ENCODE measurements at regions not wholly inside any gene's neighbourhood (a gene's known extent, or its start where the extent isn't known, plus 50 kb on each side); places are given as distances from the start of the nearest gene placed in this dataset.

GRCh38 chr1:55559161-55559611 is 344.0 kb upstream of the USP24 start:
- Mint-ChIP-seq H3K27me3 (ENCODE audit: insufficient read depth, low read depth) (peaks cover 6% of the 10 kb centered on the region), H3K4me3 (no peak overlapping the region), H3K27ac (no peak overlapping the region), H3K4me1 (no peaks in the 10 kb centered on the region), H3K9me3 (no peaks in the 10 kb centered on the region), H3K36me3 (no peaks in the 10 kb centered on the region)
- Histone ChIP-seq H3K4me2 (no peak overlapping the region), H3K36me3 (no peaks in the 10 kb centered on the region), H3K27me3 (no peaks in the 10 kb centered on the region), H3K9ac (no peak overlapping the region), H2AFZ (replicated peaks) (no peak overlapping the region), H3K4me1 (no peaks in the 10 kb centered on the region), H3K27ac (no peak overlapping the region), H3F3A (ENCODE audit: low read depth) (no peaks in the 10 kb centered on the region), H3K79me2 (ENCODE audit: low read depth) (no peaks in the 10 kb centered on the region), H3K4me3 (no peak overlapping the region), H3K9me3 (ENCODE audit: low read depth) (no peaks in the 10 kb centered on the region), H4K20me1 (ENCODE audit: low read depth) (no peaks in the 10 kb centered on the region)
- DNase-seq (ENCODE audit: low spot score): no peak
- TF ChIP-seq EZH2 (IDR thresholded peaks at IDR 0.05) (no peak), EZH2phosphoT487 (IDR thresholded peaks at IDR 0.05) (no peak)
- TF ChIP-seq, protein P1, sequence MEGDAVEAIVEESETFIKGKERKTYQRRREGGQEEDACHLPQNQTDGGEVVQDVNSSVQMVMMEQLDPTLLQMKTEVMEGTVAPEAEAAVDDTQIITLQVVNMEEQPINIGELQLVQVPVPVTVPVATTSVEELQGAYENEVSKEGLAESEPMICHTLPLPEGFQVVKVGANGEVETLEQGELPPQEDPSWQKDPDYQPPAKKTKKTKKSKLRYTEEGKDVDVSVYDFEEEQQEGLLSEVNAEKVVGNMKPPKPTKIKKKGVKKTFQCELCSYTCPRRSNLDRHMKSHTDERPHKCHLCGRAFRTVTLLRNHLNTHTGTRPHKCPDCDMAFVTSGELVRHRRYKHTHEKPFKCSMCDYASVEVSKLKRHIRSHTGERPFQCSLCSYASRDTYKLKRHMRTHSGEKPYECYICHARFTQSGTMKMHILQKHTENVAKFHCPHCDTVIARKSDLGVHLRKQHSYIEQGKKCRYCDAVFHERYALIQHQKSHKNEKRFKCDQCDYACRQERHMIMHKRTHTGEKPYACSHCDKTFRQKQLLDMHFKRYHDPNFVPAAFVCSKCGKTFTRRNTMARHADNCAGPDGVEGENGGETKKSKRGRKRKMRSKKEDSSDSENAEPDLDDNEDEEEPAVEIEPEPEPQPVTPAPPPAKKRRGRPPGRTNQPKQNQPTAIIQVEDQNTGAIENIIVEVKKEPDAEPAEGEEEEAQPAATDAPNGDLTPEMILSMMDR (IDR thresholded peaks at IDR 0.05): no peak

DNA sequence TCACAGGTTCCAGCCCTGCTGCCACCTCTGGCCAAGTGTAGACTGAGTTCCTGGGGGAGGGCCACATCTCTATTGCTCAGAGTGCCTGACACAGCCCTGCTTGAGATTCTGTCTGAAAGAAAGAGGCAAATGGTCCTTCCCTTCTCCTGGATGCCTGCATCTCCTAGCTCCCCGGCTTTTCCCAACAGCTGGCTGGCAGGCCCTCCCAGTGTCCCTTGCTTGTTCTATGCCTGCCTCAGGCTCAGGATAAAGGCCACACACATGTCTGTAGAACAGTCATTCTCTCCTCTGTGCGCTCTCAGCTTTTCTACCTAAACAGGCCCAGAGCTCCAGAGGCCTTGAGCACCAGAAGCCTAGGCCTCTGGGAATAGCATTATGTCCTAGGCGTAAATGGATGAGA is 343.4 kb upstream of the USP24 start:
- H3K9me3 Mint-ChIP-seq: no peaks in the 10 kb centered on the region
- no peak for TF ChIP-seq EZH2 (IDR thresholded peaks at IDR 0.05)
- TF ChIP-seq, protein P1 (IDR thresholded peaks at IDR 0.05): no peak
- TF ChIP-seq EZH2phosphoT487 (IDR thresholded peaks at IDR 0.05): no peak
- Histone ChIP-seq H2AFZ (replicated peaks) (no peak overlapping the region), H3F3A (ENCODE audit: low read depth) (no peaks in the 10 kb centered on the region), H3K4me1 (no peaks in the 10 kb centered on the region), H3K36me3 (no peaks in the 10 kb centered on the region), H3K4me3 (no peak overlapping the region), H3K4me2 (no peak overlapping the region), H3K9me3 (ENCODE audit: low read depth) (no peaks in the 10 kb centered on the region), H3K27ac (no peak overlapping the region), H3K79me2 (ENCODE audit: low read depth) (no peaks in the 10 kb centered on the region), H4K20me1 (ENCODE audit: low read depth) (no peaks in the 10 kb centered on the region), H3K27me3 (no peaks in the 10 kb centered on the region), H3K9ac (no peak overlapping the region)
- H3K36me3 Mint-ChIP-seq: no peaks in the 10 kb centered on the region
- H3K4me3 Mint-ChIP-seq: no peak overlapping the region
- no peaks in the 10 kb centered on the region for H3K4me1 Mint-ChIP-seq
- no peak overlapping the region for H3K27ac Mint-ChIP-seq
- no peak for DNase-seq (ENCODE audit: low spot score)
- peaks cover 6% of the 10 kb centered on the region for H3K27me3 Mint-ChIP-seq (ENCODE audit: insufficient read depth, low read depth)

- Histone ChIP-seq H2AFZ (replicated peaks) (peak overlapping the region; percentile 34), H3K4me2 (peak overlapping the region; percentile 6), H4K20me1 (ENCODE audit: low read depth) (no peaks in the 10 kb centered on the region), H3K79me2 (ENCODE audit: low read depth) (no peaks in the 10 kb centered on the region), H3F3A (ENCODE audit: low read depth) (no peaks in the 10 kb centered on the region), H3K36me3 (no peaks in the 10 kb centered on the region), H3K9ac (no peak overlapping the region), H3K27ac (no peak overlapping the region), H3K4me3 (no peak overlapping the region), H3K4me1 (no peaks in the 10 kb centered on the region), H3K27me3 (no peaks in the 10 kb centered on the region), H3K9me3 (ENCODE audit: low read depth) (no peaks in the 10 kb centered on the region)
- no peaks in the 10 kb centered on the region for H3K9me3 Mint-ChIP-seq
- no peak overlapping the region for H3K27ac Mint-ChIP-seq
- H3K4me1 Mint-ChIP-seq: no peaks in the 10 kb centered on the region
- H3K36me3 Mint-ChIP-seq: no peaks in the 10 kb centered on the region
- TF ChIP-seq EZH2 (IDR thresholded peaks at IDR 0.05) (no peak), EZH2phosphoT487 (IDR thresholded peaks at IDR 0.05) (no peak)
- TF ChIP-seq, protein P1 (IDR thresholded peaks at IDR 0.05): no peak
- H3K4me3 Mint-ChIP-seq: no peak overlapping the region
- peaks cover 6% of the 10 kb centered on the region for H3K27me3 Mint-ChIP-seq (ENCODE audit: insufficient read depth, low read depth)
- no peak for DNase-seq (ENCODE audit: low spot score)
Measured at GRCh38 chr1:55555956-55556725, 341.0 kb upstream of the USP24 start.

All from neural progenitor cell (in vitro differentiated cells).